ENCODE measurements at regions not wholly inside any gene's neighbourhood (a gene's known extent, or its start where the extent isn't known, plus 50 kb on each side); places are given as distances from the start of the nearest gene placed in this dataset.

- TF ChIP-seq CTCF (conservative IDR thresholded peaks at IDR 0.05) = no peak
- no peak overlapping the region for H3K27ac ChIP-seq
These were observed 102.2 kb upstream of the ARRDC4 start for GRCh38 chr15:97858296-97858695.

GRCh38 chr15:97861529-97862260 lies 98.8 kb upstream of the ARRDC4 start:
- no peak for TF ChIP-seq CTCF (conservative IDR thresholded peaks at IDR 0.05)
- H3K27ac ChIP-seq = no peak overlapping the region

- TF ChIP-seq CTCF (conservative IDR thresholded peaks at IDR 0.05) = no peak
- H3K27ac ChIP-seq = no peak overlapping the region
These were observed 93.5 kb upstream of the ARRDC4 start for GRCh38 chr15:97866959-97867358.

GRCh38 chr15:97867870-97868269 lies 92.6 kb upstream of the ARRDC4 start:
- no peak for TF ChIP-seq CTCF (conservative IDR thresholded peaks at IDR 0.05)
- no peak overlapping the region for H3K27ac ChIP-seq

GRCh38 chr15:97868981-97869380 lies 91.5 kb upstream of the ARRDC4 start:
- H3K27ac ChIP-seq = no peak overlapping the region
- no peak for TF ChIP-seq CTCF (conservative IDR thresholded peaks at IDR 0.05)

- TF ChIP-seq CTCF (conservative IDR thresholded peaks at IDR 0.05) = no peak
- no peak overlapping the region for H3K27ac ChIP-seq
These were observed 89.7 kb upstream of the ARRDC4 start for GRCh38 chr15:97870771-97871170.

- no peak for TF ChIP-seq CTCF (conservative IDR thresholded peaks at IDR 0.05)
- no peak overlapping the region for H3K27ac ChIP-seq
These were observed 86.4 kb upstream of the ARRDC4 start for GRCh38 chr15:97874139-97874538.
